Liver (tissue), 3 donors: ENCODE measurements at regions not wholly inside any gene's neighbourhood (a gene's known extent, or its start where the extent isn't known, plus 50 kb on each side); places are given as distances from the start of the nearest gene placed in this dataset.
"Not testable (repeated sequence)": the region's sequence is repeated elsewhere in the genome, so short reads cannot be mapped to it uniquely, and the experiment has no call there.

Source experiments
- FOXA1 ChIP-seq: IDR thresholded peaks from 2 replicates; pipeline ENCODE4 v1.6.1; 2016; ENCODE audit warnings: antibody characterized with exemption
- HNF4A ChIP-seq, 2 donors: conservative IDR thresholded peaks; 2 replicates each; pipeline ENCODE4 v1.6.1; 2016; ENCODE audit warnings: antibody characterized with exemption in 2 of 2, mild to moderate bottlenecking in 2 of 2
- SP1 ChIP-seq: IDR thresholded peaks from 2 replicates; pipeline ENCODE4 v1.6.1; 2018; ENCODE audit warnings: antibody characterized with exemption, mild to moderate bottlenecking
- TAF1 ChIP-seq: conservative IDR thresholded peaks from 2 replicates; pipeline ENCODE4 v1.6.1; 2016; ENCODE audit warnings: antibody characterized with exemption, mild to moderate bottlenecking
- TF ChIP-seq, protein P1 (sequence below): IDR thresholded peaks from 2 replicates; pipeline ENCODE4 v1.6.1; 2016; ENCODE audit warnings: antibody characterized with exemption
- TF ChIP-seq, protein P2 (sequence below): IDR thresholded peaks from 2 replicates; pipeline ENCODE4 v1.6.1; 2016; ENCODE audit warnings: antibody characterized with exemption, mild to moderate bottlenecking
- TF ChIP-seq, protein P3 (sequence below): fragments of 150-350 bp; IDR thresholded peaks from 2 replicates; pipeline ENCODE4 v1.5.1; 2017; ENCODE audit warnings: improper control_type of control experiment, low read depth, low read length; ENCODE audit not compliant: missing input control
- TF ChIP-seq, protein P4 (sequence below): IDR thresholded peaks from 2 replicates; pipeline ENCODE4 v1.6.1; 2016; ENCODE audit warnings: antibody characterized with exemption
- TF ChIP-seq, protein P5 (sequence below): IDR thresholded peaks from 2 replicates; pipeline ENCODE4 v1.6.1; 2016; ENCODE audit warnings: antibody characterized with exemption
- donor health status: healthy.
- donor health status: healthy.

DNA sequence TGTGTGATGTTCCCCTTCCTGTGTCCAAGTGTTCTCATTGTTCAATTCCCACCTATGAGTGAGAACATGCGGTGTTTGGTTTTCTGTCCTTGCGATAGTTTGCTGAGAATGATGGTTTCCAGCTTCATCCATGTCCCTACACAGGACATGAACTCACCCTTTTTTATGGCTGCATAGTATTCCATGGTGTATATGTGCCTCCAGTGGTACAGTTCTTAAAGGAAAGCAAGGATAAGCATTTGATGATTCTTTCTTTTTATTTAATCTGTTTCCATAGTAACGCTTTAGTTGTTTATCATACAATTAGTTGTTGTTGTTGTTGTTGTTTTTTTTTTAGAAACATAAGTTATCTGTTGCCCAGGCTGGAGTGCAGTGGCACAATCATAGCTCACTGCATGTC is 133.1 kb downstream of the TSEN15 start:
- TF ChIP-seq, protein P1, sequence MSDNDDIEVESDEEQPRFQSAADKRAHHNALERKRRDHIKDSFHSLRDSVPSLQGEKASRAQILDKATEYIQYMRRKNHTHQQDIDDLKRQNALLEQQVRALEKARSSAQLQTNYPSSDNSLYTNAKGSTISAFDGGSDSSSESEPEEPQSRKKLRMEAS = not testable (repeated sequence)
- TF ChIP-seq, protein P2, sequence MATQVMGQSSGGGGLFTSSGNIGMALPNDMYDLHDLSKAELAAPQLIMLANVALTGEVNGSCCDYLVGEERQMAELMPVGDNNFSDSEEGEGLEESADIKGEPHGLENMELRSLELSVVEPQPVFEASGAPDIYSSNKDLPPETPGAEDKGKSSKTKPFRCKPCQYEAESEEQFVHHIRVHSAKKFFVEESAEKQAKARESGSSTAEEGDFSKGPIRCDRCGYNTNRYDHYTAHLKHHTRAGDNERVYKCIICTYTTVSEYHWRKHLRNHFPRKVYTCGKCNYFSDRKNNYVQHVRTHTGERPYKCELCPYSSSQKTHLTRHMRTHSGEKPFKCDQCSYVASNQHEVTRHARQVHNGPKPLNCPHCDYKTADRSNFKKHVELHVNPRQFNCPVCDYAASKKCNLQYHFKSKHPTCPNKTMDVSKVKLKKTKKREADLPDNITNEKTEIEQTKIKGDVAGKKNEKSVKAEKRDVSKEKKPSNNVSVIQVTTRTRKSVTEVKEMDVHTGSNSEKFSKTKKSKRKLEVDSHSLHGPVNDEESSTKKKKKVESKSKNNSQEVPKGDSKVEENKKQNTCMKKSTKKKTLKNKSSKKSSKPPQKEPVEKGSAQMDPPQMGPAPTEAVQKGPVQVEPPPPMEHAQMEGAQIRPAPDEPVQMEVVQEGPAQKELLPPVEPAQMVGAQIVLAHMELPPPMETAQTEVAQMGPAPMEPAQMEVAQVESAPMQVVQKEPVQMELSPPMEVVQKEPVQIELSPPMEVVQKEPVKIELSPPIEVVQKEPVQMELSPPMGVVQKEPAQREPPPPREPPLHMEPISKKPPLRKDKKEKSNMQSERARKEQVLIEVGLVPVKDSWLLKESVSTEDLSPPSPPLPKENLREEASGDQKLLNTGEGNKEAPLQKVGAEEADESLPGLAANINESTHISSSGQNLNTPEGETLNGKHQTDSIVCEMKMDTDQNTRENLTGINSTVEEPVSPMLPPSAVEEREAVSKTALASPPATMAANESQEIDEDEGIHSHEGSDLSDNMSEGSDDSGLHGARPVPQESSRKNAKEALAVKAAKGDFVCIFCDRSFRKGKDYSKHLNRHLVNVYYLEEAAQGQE = not testable (repeated sequence)
- TF ChIP-seq, protein P3, sequence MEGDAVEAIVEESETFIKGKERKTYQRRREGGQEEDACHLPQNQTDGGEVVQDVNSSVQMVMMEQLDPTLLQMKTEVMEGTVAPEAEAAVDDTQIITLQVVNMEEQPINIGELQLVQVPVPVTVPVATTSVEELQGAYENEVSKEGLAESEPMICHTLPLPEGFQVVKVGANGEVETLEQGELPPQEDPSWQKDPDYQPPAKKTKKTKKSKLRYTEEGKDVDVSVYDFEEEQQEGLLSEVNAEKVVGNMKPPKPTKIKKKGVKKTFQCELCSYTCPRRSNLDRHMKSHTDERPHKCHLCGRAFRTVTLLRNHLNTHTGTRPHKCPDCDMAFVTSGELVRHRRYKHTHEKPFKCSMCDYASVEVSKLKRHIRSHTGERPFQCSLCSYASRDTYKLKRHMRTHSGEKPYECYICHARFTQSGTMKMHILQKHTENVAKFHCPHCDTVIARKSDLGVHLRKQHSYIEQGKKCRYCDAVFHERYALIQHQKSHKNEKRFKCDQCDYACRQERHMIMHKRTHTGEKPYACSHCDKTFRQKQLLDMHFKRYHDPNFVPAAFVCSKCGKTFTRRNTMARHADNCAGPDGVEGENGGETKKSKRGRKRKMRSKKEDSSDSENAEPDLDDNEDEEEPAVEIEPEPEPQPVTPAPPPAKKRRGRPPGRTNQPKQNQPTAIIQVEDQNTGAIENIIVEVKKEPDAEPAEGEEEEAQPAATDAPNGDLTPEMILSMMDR = not testable (repeated sequence)
- TF ChIP-seq, protein P4, sequence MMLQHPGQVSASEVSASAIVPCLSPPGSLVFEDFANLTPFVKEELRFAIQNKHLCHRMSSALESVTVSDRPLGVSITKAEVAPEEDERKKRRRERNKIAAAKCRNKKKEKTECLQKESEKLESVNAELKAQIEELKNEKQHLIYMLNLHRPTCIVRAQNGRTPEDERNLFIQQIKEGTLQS = not testable (repeated sequence)
- TF ChIP-seq, protein P5, sequence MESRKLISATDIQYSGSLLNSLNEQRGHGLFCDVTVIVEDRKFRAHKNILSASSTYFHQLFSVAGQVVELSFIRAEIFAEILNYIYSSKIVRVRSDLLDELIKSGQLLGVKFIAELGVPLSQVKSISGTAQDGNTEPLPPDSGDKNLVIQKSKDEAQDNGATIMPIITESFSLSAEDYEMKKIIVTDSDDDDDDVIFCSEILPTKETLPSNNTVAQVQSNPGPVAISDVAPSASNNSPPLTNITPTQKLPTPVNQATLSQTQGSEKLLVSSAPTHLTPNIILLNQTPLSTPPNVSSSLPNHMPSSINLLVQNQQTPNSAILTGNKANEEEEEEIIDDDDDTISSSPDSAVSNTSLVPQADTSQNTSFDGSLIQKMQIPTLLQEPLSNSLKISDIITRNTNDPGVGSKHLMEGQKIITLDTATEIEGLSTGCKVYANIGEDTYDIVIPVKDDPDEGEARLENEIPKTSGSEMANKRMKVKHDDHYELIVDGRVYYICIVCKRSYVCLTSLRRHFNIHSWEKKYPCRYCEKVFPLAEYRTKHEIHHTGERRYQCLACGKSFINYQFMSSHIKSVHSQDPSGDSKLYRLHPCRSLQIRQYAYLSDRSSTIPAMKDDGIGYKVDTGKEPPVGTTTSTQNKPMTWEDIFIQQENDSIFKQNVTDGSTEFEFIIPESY = not testable (repeated sequence)
- TF ChIP-seq HNF4A (conservative IDR thresholded peaks at IDR 0.05); TAF1; SP1; FOXA1: not testable (repeated sequence)
